GM18951 (cell line): ENCODE measurements at regions not wholly inside any gene's neighbourhood (a gene's known extent, or its start where the extent isn't known, plus 50 kb on each side); places are given as distances from the start of the nearest gene placed in this dataset.

Experiments used
- POLR2A ChIP-seq: IDR thresholded peaks from 4 replicates; pipeline ENCODE4 v1.6.1; 2011; ENCODE audit warnings: mild to moderate bottlenecking; ENCODE audit not compliant: insufficient read length, insufficient read depth; ENCODE audit errors: extremely low read depth
- in situ Hi-C: fragments of 300-500 bp; cut with MboI; formaldehyde crosslinking; loops from one replicate; pipeline ENCODE4 v1.12.0; 2022; ENCODE audit warnings: low sequenced_read_pairs, mixed read lengths, inconsistent platforms; ENCODE audit not compliant: unreplicated experiment

DNA sequence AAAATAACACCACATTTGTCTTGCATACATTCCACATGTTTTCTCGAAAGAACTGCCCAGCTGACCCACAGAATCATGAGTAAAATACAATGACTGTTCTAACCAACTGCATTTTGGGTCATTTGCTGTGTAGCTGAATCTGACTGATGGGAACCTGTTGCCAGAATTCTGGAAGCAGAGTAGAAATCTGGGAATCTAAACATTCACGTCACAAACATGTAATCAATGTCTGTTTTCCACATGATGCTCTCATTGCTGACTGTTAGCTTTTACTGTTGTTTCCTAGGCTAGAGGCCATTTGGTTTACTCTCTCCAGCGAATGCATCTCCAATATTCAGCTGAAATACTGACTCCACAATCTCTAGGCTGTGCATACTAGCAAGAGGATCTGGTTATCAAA, 710.1 kb downstream of the KCNJ2 start:
- no peak for TF ChIP-seq POLR2A
- in situ Hi-C loops, result no loop called here

GRCh38 chr17:70881093-70881492, 711.8 kb downstream of the KCNJ2 start:
- no peak for TF ChIP-seq POLR2A
- in situ Hi-C loops, result no loop called here

- in situ Hi-C loops, result no loop called here
- TF ChIP-seq POLR2A, result no peak
Measured at GRCh38 chr17:70882504-70882903, 713.2 kb downstream of the KCNJ2 start.

- in situ Hi-C loops, result no loop called here
Measured at GRCh38 chr17:70886648-70887047, 717.3 kb downstream of the KCNJ2 start.

GRCh38 chr17:70888324-70888723, 719.0 kb downstream of the KCNJ2 start:
- in situ Hi-C loops, result no loop called here
- no peak for TF ChIP-seq POLR2A

More at GRCh38 chr17:70886648-70887047, 717.3 kb downstream of the KCNJ2 start:
- no peak for TF ChIP-seq POLR2A

DNA sequence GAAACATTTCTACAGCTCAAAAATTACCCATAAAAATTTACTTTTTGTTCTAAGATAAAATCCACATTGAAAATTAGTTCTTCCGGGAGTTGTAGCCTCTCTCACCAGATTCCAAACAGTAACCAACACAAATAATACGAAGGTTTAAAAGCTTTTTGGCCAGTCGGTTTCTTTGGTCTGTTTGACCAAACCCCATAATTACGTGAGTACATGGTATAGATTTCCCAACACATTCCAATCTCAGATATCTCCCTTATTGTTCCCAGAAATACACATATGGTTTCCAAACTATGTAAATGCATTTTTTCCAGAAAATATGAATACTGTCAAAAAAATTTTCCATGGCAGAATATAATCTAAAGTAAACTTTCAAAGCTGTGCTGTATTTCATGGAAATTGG, 722.0 kb downstream of the KCNJ2 start:
- in situ Hi-C loops, result no loop called here

GRCh38 chr17:70892527-70892926, 723.2 kb downstream of the KCNJ2 start:
- TF ChIP-seq POLR2A, result no peak
- in situ Hi-C loops, result no loop called here

More for the DNA sequence above, 722.0 kb downstream of the KCNJ2 start:
- no peak for TF ChIP-seq POLR2A

DNA sequence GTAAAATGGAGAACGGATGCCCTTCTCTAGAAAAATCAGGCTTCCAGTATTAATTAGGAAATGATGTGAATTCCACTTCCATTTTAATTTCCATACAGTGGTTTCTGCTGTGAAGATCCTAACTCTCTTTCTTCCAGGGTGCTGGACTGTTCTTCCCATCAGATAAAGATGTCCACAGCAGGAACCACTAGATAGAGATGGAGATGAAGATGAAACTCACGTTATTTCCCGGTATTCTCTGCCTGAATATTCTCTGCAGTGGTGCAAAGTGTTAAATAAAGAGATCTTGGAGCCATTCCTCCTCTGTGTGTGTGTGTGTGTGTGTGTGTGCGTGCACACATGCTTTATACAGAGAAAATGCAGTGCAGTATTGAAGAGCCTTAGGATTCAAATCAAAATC, 727.5 kb downstream of the KCNJ2 start:
- in situ Hi-C loops, result no loop called here
- no peak for TF ChIP-seq POLR2A

DNA sequence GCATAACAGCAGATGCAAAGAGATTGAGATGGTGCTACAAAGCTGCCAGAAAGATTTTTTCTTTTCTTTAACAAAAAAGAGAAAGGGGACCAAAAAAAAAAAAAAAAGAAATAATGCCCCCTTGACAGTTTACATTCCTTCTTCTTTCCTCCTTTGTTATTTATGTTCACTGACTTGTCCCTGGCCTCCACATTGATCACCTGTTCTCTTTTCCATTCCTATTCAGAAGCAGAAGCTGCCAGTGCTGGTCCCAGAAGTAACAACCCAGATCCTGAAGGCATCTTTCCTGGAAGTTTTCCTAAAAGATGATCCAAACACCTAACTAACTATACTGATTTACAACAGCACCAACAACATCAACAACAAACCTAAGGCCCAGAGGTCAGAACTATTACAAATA, 728.1 kb downstream of the KCNJ2 start:
- no peak for TF ChIP-seq POLR2A

GRCh38 chr17:70901870-70902269, 732.5 kb downstream of the KCNJ2 start:
- no peak for TF ChIP-seq POLR2A
- in situ Hi-C loops, result no loop called here

More for the DNA sequence above, 728.1 kb downstream of the KCNJ2 start:
- in situ Hi-C loops, result no loop called here

GRCh38 chr17:70905796-70906195, 736.5 kb downstream of the KCNJ2 start:
- TF ChIP-seq POLR2A, result no peak
- in situ Hi-C loops, result no loop called here

DNA sequence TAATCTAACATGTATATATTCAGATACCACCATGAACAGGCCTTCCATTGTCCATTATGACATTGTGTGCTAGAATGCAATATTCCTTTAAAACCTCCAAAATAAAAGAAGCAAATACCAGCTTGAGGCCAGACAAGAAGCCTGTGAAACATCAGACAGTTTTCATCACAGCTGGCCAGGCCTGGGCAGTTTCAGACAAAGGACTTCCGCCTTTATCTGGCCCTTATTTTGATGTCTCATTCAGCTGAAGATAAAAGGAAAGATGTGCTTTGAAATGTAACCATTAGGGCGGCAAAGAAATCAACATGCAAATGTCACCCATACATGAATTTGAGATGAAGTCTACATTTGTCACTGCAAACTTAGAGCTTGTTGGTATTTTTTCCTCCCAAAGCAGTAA, 737.5 kb downstream of the KCNJ2 start:
- TF ChIP-seq POLR2A, result no peak
- in situ Hi-C loops, result no loop called here

- in situ Hi-C loops, result no loop called here
- TF ChIP-seq POLR2A, result no peak
Measured at GRCh38 chr17:70912716-70913485, 743.6 kb downstream of the KCNJ2 start.

DNA sequence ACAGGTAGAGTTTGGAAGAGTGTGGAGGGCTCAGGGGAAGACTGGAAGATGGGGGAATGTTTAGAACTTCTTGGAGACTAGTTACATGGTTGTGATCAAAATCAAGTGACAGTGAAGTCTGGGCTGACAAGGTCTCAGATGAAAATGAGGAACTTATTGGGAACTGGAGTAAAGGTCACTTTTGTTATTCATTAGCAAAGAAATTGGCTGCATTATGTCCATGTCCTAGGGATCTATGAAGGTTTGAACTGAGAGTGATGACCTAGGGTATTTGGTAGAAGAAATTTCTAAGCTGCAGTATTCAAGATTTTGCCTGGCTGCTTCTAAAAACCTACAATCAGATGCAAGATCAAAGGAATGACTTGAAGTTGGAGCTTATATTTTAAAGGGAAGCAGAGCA, 747.1 kb downstream of the KCNJ2 start:
- in situ Hi-C loops, result no loop called here
- TF ChIP-seq POLR2A, result no peak
